ENCODE measurements at regions not wholly inside any gene's neighbourhood (a gene's known extent, or its start where the extent isn't known, plus 50 kb on each side); places are given as distances from the start of the nearest gene placed in this dataset.
A peak's percentile ranks its signal among the peaks of the same experiment; 100 is the strongest.

GRCh38 chr10:60518745-60519144 lies 129.1 kb upstream of the ANK3 start:
- DNase-seq (ENCODE audit: low read depth, low spot score), result no peak

- DNase-seq (ENCODE audit: low read depth, low spot score), result no peak
Measured at GRCh38 chr10:60517805-60518204, 128.1 kb upstream of the ANK3 start.

GRCh38 chr10:60513281-60513680 lies 123.6 kb upstream of the ANK3 start:
- DNase-seq (ENCODE audit: low read depth, low spot score), result no peak

- DNase-seq (ENCODE audit: low read depth, low spot score), result no peak
Measured at GRCh38 chr10:60511477-60512229, 122.0 kb upstream of the ANK3 start.

- DNase-seq (ENCODE audit: low read depth, low spot score), result no peak
Measured at GRCh38 chr10:60508831-60509230, 119.2 kb upstream of the ANK3 start.

GRCh38 chr10:60508037-60508436 lies 118.4 kb upstream of the ANK3 start:
- no peak for DNase-seq (ENCODE audit: low read depth, low spot score)

GRCh38 chr10:60502621-60503020 lies 112.9 kb upstream of the ANK3 start:
- no peak for DNase-seq (ENCODE audit: low read depth, low spot score)

- DNase-seq (ENCODE audit: low read depth, low spot score), result no peak
Measured at GRCh38 chr10:60498985-60499384, 109.3 kb upstream of the ANK3 start.

- DNase-seq (ENCODE audit: low read depth, low spot score), result no peak
Measured at GRCh38 chr10:60497364-60497763, 107.7 kb upstream of the ANK3 start.

GRCh38 chr10:60496181-60496580 lies 106.5 kb upstream of the ANK3 start:
- no peak for DNase-seq (ENCODE audit: low read depth, low spot score)

GRCh38 chr10:60495338-60496055 lies 105.8 kb upstream of the ANK3 start:
- no peak for DNase-seq (ENCODE audit: low read depth, low spot score)

GRCh38 chr10:60494774-60495173 lies 105.1 kb upstream of the ANK3 start:
- no peak for DNase-seq (ENCODE audit: low read depth, low spot score)

GRCh38 chr10:60491162-60491561 lies 101.5 kb upstream of the ANK3 start:
- no peak for DNase-seq (ENCODE audit: low read depth, low spot score)

GRCh38 chr10:60490013-60490412 lies 100.3 kb upstream of the ANK3 start:
- no peak for DNase-seq (ENCODE audit: low read depth, low spot score)

- DNase-seq (ENCODE audit: low read depth, low spot score), result no peak
Measured at GRCh38 chr10:60488111-60488669, 98.5 kb upstream of the ANK3 start.

- no peak for DNase-seq (ENCODE audit: low read depth, low spot score)
Measured at GRCh38 chr10:60487543-60487942, 97.9 kb upstream of the ANK3 start.

- DNase-seq (ENCODE audit: low read depth, low spot score), result no peak
Measured at GRCh38 chr10:60485025-60485424, 95.3 kb upstream of the ANK3 start.

- peak; percentile 10 for DNase-seq (ENCODE audit: low read depth, low spot score)
Measured at GRCh38 chr10:60480865-60481563, 91.3 kb upstream of the ANK3 start.

GRCh38 chr10:60479305-60480020 lies 89.8 kb upstream of the ANK3 start:
- no peak for DNase-seq (ENCODE audit: low read depth, low spot score)

GRCh38 chr10:60476451-60476850 lies 86.8 kb upstream of the ANK3 start:
- no peak for DNase-seq (ENCODE audit: low read depth, low spot score)

- DNase-seq (ENCODE audit: low read depth, low spot score), result no peak
Measured at GRCh38 chr10:60473557-60473956, 83.9 kb upstream of the ANK3 start.

All from pulmonary artery endothelial cell (primary cell).